ENCODE measurements at regions not wholly inside any gene's neighbourhood (a gene's known extent, or its start where the extent isn't known, plus 50 kb on each side); places are given as distances from the start of the nearest gene placed in this dataset.
"Not testable (repeated sequence)": the region's sequence is repeated elsewhere in the genome, so short reads cannot be mapped to it uniquely, and the experiment has no call there.

DNA sequence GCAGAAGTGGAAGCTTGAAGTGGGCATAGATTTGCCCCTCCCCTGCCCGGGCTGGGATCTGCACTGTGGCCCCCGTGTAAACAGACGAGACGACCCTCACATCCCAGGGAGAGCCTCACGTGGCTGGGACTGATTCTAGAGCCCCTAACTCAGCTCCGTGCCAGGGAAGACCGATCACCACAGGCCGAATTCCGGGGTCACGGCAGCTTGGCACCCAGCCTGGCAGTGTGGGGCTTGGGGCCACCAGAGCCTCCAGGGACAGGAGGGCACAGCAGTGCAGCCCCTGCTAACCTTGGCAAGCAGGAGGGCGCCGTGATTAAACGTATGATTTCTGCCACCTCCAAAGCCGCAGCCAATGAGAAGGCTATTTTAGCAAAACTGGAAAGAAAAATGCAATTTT, 198.7 kb upstream of the ZNF469 start:
- H3K36me3 ChIP-seq (ENCODE audit: insufficient read depth, low read length); H3K4me1 ChIP-seq (ENCODE audit: control insufficient read depth, insufficient read depth, low read length); H3K4me3 ChIP-seq (ENCODE audit: low read length); H3K9ac ChIP-seq (ENCODE audit: low read depth, low read length); H3K9me3 ChIP-seq (replicated peaks; ENCODE audit: low read length): not testable (repeated sequence)
- peaks cover 13% of the 10 kb centered on the region for H3K27me3 ChIP-seq (ENCODE audit: control insufficient read depth, insufficient read depth, low read length)
- H3K4me2 ChIP-seq (ENCODE audit: low read length) = peak overlapping the region; percentile 25

DNA sequence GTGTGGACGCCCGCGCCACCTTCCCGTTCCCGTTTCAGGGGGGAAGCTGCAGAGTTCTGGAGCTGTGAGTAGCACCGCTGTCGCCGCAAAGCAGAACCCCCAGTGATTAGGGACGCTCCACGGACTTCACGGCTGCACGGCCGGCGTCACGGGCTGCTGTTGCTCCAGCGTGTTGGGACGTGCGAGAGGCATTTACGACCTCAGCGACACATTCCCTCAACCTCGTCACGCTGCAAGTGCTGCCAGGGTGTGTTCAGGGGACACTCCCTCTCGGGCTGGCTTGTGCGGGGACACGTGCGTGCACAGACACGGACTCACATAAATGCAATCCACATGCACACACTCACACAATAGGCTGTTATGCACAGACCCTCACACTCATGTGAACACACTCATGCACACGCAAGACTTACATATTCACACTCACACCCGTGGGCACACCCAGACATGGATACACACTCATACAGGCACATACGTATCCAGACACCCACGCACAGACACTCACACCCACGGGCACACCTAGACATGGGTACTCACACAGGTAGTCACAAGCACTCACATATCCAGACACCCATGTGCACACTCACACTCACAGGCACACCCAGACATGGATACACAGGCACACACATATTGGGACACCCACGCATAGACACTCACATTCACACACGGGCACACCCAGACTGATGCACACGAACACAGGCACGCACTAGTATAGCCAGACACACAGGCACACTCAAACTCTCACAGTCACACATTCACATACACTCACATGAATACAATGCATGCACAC, 198.0 kb upstream of the ZNF469 start:
- peak overlapping the region; percentile 49 for H3K4me3 ChIP-seq (ENCODE audit: low read length)
- not testable (repeated sequence) for H3K9me3 ChIP-seq (replicated peaks; ENCODE audit: low read length); H3K9ac ChIP-seq (ENCODE audit: low read depth, low read length); H3K36me3 ChIP-seq (ENCODE audit: insufficient read depth, low read length); H3K4me1 ChIP-seq (ENCODE audit: control insufficient read depth, insufficient read depth, low read length)
- peak overlapping the region; percentile 70 for H3K4me2 ChIP-seq (ENCODE audit: low read length)
- peaks cover 13% of the 10 kb centered on the region for H3K27me3 ChIP-seq (ENCODE audit: control insufficient read depth, insufficient read depth, low read length)

DNA sequence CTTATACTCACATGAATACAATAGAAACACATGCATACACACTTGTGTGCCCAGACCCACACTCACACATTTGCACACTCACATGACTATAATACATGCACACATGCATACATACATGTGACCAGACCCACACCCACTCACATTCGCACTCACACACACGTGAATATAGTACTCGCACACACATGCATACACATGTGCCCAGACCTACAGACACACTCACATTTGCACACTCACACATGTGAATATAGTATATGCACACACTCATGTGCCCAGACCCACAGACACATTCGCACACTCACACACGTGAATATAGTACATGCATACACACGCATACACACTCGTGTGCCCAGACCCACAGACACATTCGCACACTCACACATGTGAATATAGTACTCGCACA, 197.4 kb upstream of the ZNF469 start:
- H3K36me3 ChIP-seq (ENCODE audit: insufficient read depth, low read length); H3K4me3 ChIP-seq (ENCODE audit: low read length); H3K9ac ChIP-seq (ENCODE audit: low read depth, low read length); H3K4me2 ChIP-seq (ENCODE audit: low read length); H3K9me3 ChIP-seq (replicated peaks; ENCODE audit: low read length); H3K4me1 ChIP-seq (ENCODE audit: control insufficient read depth, insufficient read depth, low read length): not testable (repeated sequence)
- H3K27me3 ChIP-seq (ENCODE audit: control insufficient read depth, insufficient read depth, low read length) = peaks cover 13% of the 10 kb centered on the region

DNA sequence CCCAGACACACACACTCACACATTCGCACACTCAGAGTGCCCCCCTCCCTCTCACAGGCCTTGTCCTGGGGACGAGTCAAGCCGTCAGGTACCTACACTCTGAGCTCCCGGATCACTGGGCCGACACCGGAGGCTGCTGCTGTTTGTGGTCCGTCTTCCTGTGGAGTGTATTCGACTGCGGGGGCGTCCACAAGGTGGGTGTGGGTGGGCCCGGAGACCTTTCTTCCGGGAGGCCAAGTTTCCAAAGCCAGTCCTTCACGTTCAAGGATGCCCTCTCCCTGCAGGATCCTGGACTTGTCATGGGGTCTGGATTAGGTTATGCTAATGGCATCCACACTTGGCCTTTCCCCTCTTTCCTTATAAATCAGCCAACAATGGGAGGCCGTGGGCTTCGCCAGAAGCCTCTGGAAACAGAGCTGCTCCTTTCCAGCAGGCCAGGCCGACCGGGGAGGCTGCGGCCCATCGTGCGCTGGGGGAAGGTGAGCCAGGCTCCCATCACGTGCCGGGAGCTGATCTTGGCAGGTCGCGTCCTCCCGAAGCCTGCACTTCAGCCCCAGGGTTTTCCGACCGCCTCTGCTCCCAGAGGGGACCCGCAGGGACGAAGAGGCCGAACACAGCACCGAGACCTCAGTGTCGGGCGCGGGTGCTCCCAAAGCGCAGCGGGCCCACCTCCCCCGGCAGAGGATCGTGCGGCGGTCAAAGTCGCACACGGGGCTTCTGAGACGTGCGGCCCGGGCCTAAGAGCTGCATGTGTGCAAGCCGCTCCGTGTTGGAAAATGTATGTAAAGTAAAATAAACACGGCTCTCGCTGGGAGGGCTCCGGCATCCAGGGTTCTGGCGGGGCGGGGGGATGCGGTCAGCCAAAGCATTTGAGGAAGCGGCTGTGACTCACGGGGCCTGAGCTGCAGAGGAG, 196.5 kb upstream of the ZNF469 start:
- not testable (repeated sequence) for H3K36me3 ChIP-seq (ENCODE audit: insufficient read depth, low read length); H3K4me2 ChIP-seq (ENCODE audit: low read length); H3K4me3 ChIP-seq (ENCODE audit: low read length); H3K9me3 ChIP-seq (replicated peaks; ENCODE audit: low read length); H3K9ac ChIP-seq (ENCODE audit: low read depth, low read length); H3K4me1 ChIP-seq (ENCODE audit: control insufficient read depth, insufficient read depth, low read length)
- H3K27me3 ChIP-seq (ENCODE audit: control insufficient read depth, insufficient read depth, low read length) = peaks cover 13% of the 10 kb centered on the region

DNA sequence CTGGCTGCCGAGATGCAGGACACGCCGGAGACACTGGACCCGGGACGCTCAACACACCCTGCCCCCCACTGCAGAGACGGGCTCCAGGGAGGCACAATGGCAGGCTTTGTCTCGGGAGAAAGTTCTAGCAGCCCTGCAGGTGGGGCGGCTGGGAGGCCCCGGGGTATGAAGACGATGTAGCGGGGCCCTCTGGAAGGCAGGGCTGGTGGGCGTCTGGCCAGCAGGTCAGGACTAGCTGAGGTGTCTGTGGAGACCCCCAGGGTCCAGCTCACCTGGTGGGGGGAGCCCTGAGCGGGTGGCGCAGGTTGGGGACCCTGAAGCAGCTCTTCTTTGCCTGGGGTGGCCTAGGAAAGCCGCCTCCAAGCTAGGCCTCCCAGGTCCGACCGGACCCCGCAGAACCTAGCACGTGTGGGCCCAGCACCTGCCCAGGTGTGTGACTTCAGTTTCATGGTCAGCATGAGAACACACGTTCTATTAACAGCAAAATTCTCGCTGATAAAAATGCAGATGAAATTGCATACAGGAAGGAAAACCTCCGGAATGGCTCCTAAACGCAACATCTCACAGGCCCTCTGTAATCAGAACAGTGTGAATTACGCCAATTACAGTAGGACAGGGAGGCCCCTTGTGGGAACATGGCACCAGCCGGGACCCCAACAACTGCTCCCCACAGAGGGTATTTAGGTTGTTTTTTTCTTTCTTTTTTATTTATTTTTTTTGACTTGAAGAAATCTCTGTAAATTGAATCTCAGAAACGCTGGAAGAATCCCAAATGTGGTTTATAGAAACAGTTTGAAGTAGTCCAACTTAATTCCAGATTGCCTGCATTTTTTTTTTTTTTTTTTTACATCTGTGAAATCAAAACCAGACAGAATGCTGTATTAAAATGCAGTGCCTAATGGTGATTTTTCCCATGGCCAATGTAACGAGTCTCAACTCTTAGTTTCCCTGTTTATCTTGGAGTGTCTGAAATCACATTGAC, 195.6 kb upstream of the ZNF469 start:
- not testable (repeated sequence) for H3K9ac ChIP-seq (ENCODE audit: low read depth, low read length); H3K36me3 ChIP-seq (ENCODE audit: insufficient read depth, low read length); H3K4me2 ChIP-seq (ENCODE audit: low read length); H3K9me3 ChIP-seq (replicated peaks; ENCODE audit: low read length); H3K4me3 ChIP-seq (ENCODE audit: low read length); H3K4me1 ChIP-seq (ENCODE audit: control insufficient read depth, insufficient read depth, low read length)
- H3K27me3 ChIP-seq (ENCODE audit: control insufficient read depth, insufficient read depth, low read length) = peaks cover 13% of the 10 kb centered on the region

DNA sequence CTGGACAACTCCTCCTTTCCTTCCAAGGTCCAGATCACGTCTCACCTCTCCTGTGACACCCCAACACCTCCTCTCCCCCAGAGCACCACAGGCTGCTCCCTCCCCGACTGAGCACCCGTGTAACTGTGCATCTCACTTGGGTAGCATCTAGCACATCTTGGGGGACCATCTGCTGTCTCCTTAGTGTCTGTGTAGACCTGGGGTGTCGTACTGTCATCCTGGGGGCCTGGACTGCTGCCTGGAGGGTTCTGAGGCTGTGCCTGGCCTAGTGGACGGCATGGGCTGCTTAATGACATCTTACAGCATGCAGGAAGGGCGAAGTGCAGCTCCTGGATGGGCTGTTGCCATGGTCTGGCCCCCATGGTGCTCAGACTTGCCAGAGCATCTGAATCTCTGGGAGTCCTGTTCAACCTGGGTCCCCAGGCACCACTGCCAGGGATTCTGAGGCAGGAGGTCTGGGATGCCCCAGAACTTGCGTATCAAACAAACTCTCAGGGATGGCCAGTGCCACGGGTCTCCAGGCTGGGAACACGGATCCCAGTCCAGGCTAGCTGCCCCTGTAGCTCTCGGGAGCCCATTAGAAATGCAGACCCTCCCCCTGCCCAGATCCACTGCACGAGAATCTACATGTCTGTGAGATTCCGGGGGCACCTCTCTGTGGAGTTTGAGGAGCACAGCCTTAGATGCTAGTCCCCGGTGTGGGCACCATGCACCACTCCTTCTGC, 194.4 kb upstream of the ZNF469 start:
- H3K9me3 ChIP-seq (replicated peaks; ENCODE audit: low read length); H3K4me2 ChIP-seq (ENCODE audit: low read length); H3K36me3 ChIP-seq (ENCODE audit: insufficient read depth, low read length); H3K4me3 ChIP-seq (ENCODE audit: low read length); H3K9ac ChIP-seq (ENCODE audit: low read depth, low read length); H3K27me3 ChIP-seq (ENCODE audit: control insufficient read depth, insufficient read depth, low read length); H3K4me1 ChIP-seq (ENCODE audit: control insufficient read depth, insufficient read depth, low read length): not testable (repeated sequence)

DNA sequence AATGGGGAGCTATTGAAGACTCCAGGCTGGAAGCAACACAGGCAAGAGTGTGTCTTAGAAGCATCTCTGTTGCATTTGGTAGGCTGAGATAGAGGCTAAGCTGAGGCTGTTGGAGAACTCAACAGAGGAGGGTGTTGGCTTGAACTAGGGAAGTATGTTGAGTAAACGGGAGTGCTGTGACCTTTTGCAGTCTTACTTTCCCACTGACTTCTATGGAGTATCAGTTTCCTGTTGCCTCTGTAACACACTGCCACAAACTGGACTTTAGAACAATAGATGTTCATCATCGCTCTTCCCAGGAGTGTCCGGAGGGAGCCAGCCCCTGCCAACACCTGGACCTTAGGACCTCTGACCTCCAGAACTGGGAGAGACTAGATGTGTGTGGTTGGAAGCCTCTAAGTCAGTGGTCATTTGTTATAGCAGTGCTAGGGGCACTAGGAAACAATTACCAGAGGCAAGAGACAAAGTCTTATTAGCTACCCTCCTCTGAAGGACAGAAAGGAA, 192.1 kb upstream of the ZNF469 start:
- peaks cover 15% of the 10 kb centered on the region for H3K4me1 ChIP-seq (ENCODE audit: control insufficient read depth, insufficient read depth, low read length)
- H3K9ac ChIP-seq (ENCODE audit: low read depth, low read length); H3K4me3 ChIP-seq (ENCODE audit: low read length); H3K27me3 ChIP-seq (ENCODE audit: control insufficient read depth, insufficient read depth, low read length); H3K36me3 ChIP-seq (ENCODE audit: insufficient read depth, low read length); H3K9me3 ChIP-seq (replicated peaks; ENCODE audit: low read length); H3K4me2 ChIP-seq (ENCODE audit: low read length): not testable (repeated sequence)

DNA sequence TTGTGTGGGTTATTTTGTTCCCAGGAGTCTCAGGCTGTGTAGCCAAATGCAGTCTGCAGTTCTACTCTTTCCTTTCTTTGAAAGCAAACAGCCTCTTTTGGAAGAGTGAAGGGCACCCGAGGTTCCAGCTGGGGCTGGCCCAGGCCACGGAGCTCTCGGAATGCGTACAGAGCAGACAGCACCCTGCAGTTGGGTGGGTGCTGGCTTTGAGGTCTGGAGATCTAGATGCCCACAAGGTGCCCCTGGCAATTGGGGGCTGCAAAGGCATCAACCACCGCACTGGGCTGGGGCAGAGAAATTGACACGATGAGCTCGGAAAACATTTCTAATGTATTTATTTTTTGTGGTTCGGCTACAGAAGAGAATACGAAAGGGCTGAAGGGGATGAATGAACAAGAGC, 191.6 kb upstream of the ZNF469 start:
- not testable (repeated sequence) for H3K36me3 ChIP-seq (ENCODE audit: insufficient read depth, low read length); H3K4me2 ChIP-seq (ENCODE audit: low read length); H3K9ac ChIP-seq (ENCODE audit: low read depth, low read length); H3K4me3 ChIP-seq (ENCODE audit: low read length); H3K9me3 ChIP-seq (replicated peaks; ENCODE audit: low read length); H3K27me3 ChIP-seq (ENCODE audit: control insufficient read depth, insufficient read depth, low read length)
- peaks cover 15% of the 10 kb centered on the region for H3K4me1 ChIP-seq (ENCODE audit: control insufficient read depth, insufficient read depth, low read length)

DNA sequence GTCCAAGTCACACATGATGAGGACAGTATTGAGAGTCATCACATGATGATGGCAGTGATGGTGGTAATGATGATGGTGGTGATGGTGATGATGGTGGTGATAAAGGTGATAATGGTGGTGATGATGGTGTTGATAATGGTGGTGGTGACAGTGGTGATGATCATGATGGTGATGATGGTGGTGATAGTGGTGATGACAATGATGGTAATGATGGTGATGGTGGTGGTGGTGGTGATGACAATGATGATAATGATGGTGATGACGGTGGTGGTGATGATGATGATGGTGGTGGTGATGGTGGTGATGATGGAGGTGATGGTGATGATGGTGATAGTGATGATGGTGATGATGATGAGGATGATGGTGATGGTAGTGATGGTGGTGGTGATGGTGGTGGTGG, 190.2 kb upstream of the ZNF469 start:
- no peaks in the 10 kb centered on the region for H3K36me3 ChIP-seq (ENCODE audit: insufficient read depth, low read length)
- peaks cover 15% of the 10 kb centered on the region for H3K4me1 ChIP-seq (ENCODE audit: control insufficient read depth, insufficient read depth, low read length)
- H3K4me3 ChIP-seq (ENCODE audit: low read length) = no peak overlapping the region
- no peaks in the 10 kb centered on the region for H3K9me3 ChIP-seq (replicated peaks; ENCODE audit: low read length)
- H3K4me2 ChIP-seq (ENCODE audit: low read length) = no peak overlapping the region
- H3K9ac ChIP-seq (ENCODE audit: low read depth, low read length) = no peak overlapping the region
- H3K27me3 ChIP-seq (ENCODE audit: control insufficient read depth, insufficient read depth, low read length) = no peaks in the 10 kb centered on the region

DNA sequence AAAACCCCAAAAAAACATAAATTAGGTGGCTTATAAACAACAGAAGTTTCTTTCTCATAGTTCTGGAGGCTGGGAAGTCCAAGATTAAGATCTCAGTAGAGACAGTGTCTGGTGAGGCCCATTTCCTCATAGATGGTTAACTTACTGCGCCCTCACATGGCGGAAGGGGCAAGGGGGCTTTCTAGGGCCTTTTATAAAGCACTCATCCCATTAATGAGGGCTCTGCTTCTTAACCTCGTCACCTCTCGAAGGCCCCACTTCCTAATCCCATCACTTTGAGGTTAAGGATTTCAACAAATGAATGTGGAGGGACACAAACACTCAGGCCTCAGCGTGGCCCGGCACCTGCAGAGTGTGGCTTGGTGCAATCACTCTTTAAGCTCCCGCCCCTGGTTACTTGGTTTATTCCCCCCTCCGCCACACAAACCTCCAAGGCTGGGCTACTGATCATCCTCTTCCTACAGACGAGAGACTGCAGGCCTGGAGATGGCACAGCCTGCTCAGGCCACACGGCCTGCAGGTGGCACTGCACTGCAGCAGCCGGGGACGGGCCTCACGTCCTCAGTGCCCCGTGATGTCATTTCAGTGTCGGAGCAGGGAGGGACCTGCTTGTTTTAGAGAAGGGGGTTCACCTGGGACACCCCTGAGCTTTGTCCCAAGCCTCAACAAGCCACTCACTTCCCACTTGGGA, 188.9 kb upstream of the ZNF469 start:
- Histone ChIP-seq H3K4me2 (ENCODE audit: low read length) (peak overlapping the region; percentile 63), H3K9ac (ENCODE audit: low read depth, low read length) (peak overlapping the region; percentile 70), H3K4me1 (ENCODE audit: control insufficient read depth, insufficient read depth, low read length) (peaks cover 15% of the 10 kb centered on the region), H3K4me3 (ENCODE audit: low read length) (peak overlapping the region; percentile 22)
- H3K9me3 ChIP-seq (replicated peaks; ENCODE audit: low read length); H3K27me3 ChIP-seq (ENCODE audit: control insufficient read depth, insufficient read depth, low read length); H3K36me3 ChIP-seq (ENCODE audit: insufficient read depth, low read length): not testable (repeated sequence)

Measured in skeletal muscle satellite cell (primary cell).